ENCODE measurements at regions not wholly inside any gene's neighbourhood (a gene's known extent, or its start where the extent isn't known, plus 50 kb on each side); places are given as distances from the start of the nearest gene placed in this dataset.

- DNase-seq (ENCODE audit: extremely low spot score, unreplicated experiment): no peak
- no peak overlapping the region for H3K4me3 Mint-ChIP-seq
- no peaks in the 10 kb centered on the region for H3K9me3 Mint-ChIP-seq
- H3K4me1 Mint-ChIP-seq (ENCODE audit: unreplicated experiment): peaks cover 18% of the 10 kb centered on the region
- no peak for TF ChIP-seq CTCF (conservative IDR thresholded peaks at IDR 0.05)
- H3K36me3 Mint-ChIP-seq: no peaks in the 10 kb centered on the region
- H3K27me3 Mint-ChIP-seq: peaks cover 16% of the 10 kb centered on the region
- H3K27ac Mint-ChIP-seq: no peak overlapping the region
Measured at GRCh38 chr9:86526021-86526420, 171.8 kb upstream of the TUT7 start.

- Mint-ChIP-seq H3K27ac (no peak overlapping the region), H3K4me1 (ENCODE audit: unreplicated experiment) (peaks cover 18% of the 10 kb centered on the region), H3K27me3 (peaks cover 16% of the 10 kb centered on the region), H3K4me3 (no peak overlapping the region), H3K36me3 (no peaks in the 10 kb centered on the region), H3K9me3 (no peaks in the 10 kb centered on the region)
- no peak for TF ChIP-seq CTCF (conservative IDR thresholded peaks at IDR 0.05)
- DNase-seq (ENCODE audit: extremely low spot score, unreplicated experiment): no peak
Measured at GRCh38 chr9:86525182-86525581, 171.0 kb upstream of the TUT7 start.

- no peak overlapping the region for H3K4me3 Mint-ChIP-seq
- TF ChIP-seq CTCF (conservative IDR thresholded peaks at IDR 0.05): no peak
- H3K9me3 Mint-ChIP-seq: no peaks in the 10 kb centered on the region
- no peaks in the 10 kb centered on the region for H3K36me3 Mint-ChIP-seq
- H3K4me1 Mint-ChIP-seq (ENCODE audit: unreplicated experiment): peaks cover 10% of the 10 kb centered on the region
- no peak for DNase-seq (ENCODE audit: extremely low spot score, unreplicated experiment)
- no peak overlapping the region for H3K27ac Mint-ChIP-seq
- peaks cover 7% of the 10 kb centered on the region for H3K27me3 Mint-ChIP-seq
Measured at GRCh38 chr9:86521977-86522376, 167.8 kb upstream of the TUT7 start.

- no peaks in the 10 kb centered on the region for H3K9me3 Mint-ChIP-seq
- H3K27me3 Mint-ChIP-seq: peaks cover 7% of the 10 kb centered on the region
- no peak overlapping the region for H3K4me3 Mint-ChIP-seq
- no peak overlapping the region for H3K27ac Mint-ChIP-seq
- H3K4me1 Mint-ChIP-seq (ENCODE audit: unreplicated experiment): peaks cover 9% of the 10 kb centered on the region
- no peak for TF ChIP-seq CTCF (conservative IDR thresholded peaks at IDR 0.05)
- H3K36me3 Mint-ChIP-seq: no peaks in the 10 kb centered on the region
- no peak for DNase-seq (ENCODE audit: extremely low spot score, unreplicated experiment)
Measured at GRCh38 chr9:86521322-86521721, 167.1 kb upstream of the TUT7 start.

GRCh38 chr9:86519066-86519615 lies 164.9 kb upstream of the TUT7 start:
- H3K27ac Mint-ChIP-seq: no peak overlapping the region
- H3K9me3 Mint-ChIP-seq: no peaks in the 10 kb centered on the region
- no peak for TF ChIP-seq CTCF (conservative IDR thresholded peaks at IDR 0.05)
- peaks cover 21% of the 10 kb centered on the region for H3K4me1 Mint-ChIP-seq (ENCODE audit: unreplicated experiment)
- H3K4me3 Mint-ChIP-seq: no peak overlapping the region
- no peak for DNase-seq (ENCODE audit: extremely low spot score, unreplicated experiment)
- no peaks in the 10 kb centered on the region for H3K36me3 Mint-ChIP-seq
- peaks cover 10% of the 10 kb centered on the region for H3K27me3 Mint-ChIP-seq

GRCh38 chr9:86517475-86517874 lies 163.3 kb upstream of the TUT7 start:
- no peak for DNase-seq (ENCODE audit: extremely low spot score, unreplicated experiment)
- Mint-ChIP-seq H3K27me3 (peaks cover 14% of the 10 kb centered on the region), H3K36me3 (no peaks in the 10 kb centered on the region), H3K9me3 (no peaks in the 10 kb centered on the region), H3K27ac (no peak overlapping the region), H3K4me1 (ENCODE audit: unreplicated experiment) (peaks cover 33% of the 10 kb centered on the region), H3K4me3 (no peak overlapping the region)
- no peak for TF ChIP-seq CTCF (conservative IDR thresholded peaks at IDR 0.05)
